Dermis microvascular lymphatic vessel endothelial cell (primary cell): ENCODE measurements at regions not wholly inside any gene's neighbourhood (a gene's known extent, or its start where the extent isn't known, plus 50 kb on each side); places are given as distances from the start of the nearest gene placed in this dataset.

Source experiments
- DNase-seq, 2 donors: peaks; one replicate each; pipeline versions ENCODE4 v3.0.0 to v3.0.0-alpha.2; 2010; ENCODE audit warnings: low read depth in 2 of 2

- DNase-seq, result peak; percentile 24 to 51
Measured at GRCh38 chr5:136424835-136425584, 59.7 kb upstream of the TRPC7 start.

GRCh38 chr5:136423944-136424606 is 58.7 kb upstream of the TRPC7 start:
- DNase-seq, result no peak

GRCh38 chr5:136420168-136420898 is 55.0 kb upstream of the TRPC7 start:
- DNase-seq, result no peak

- DNase-seq, result no peak
Measured at GRCh38 chr5:136418301-136418700, 53.0 kb upstream of the TRPC7 start.
